T-helper 1 cell treated with Interleukin-12 subunit alpha and Interleukin-12 subunit beta and Interleukin-4 antibody, amounts not matched to agents 30 μg/mL and 1 μg/mL, for 36 hours (primary cell): ENCODE measurements at regions not wholly inside any gene's neighbourhood (a gene's known extent, or its start where the extent isn't known, plus 50 kb on each side); places are given as distances from the start of the nearest gene placed in this dataset.

Source experiments
- H3K27ac Mint-ChIP-seq: one replicate; pipeline ENCODE4 v1.8.0; 2021; ENCODE audit warnings: mild to moderate bottlenecking, mixed read lengths
- H3K27me3 Mint-ChIP-seq: one replicate; pipeline ENCODE4 v1.8.0; 2021; ENCODE audit warnings: low read depth, mixed read lengths
- H3K36me3 Mint-ChIP-seq: one replicate; pipeline ENCODE4 v1.8.0; 2021; ENCODE audit warnings: low read depth, mixed read lengths
- H3K4me1 Mint-ChIP-seq: one replicate; pipeline ENCODE4 v1.8.0; 2021; ENCODE audit warnings: low read depth, mixed read lengths
- H3K4me3 Mint-ChIP-seq: one replicate; pipeline ENCODE4 v1.8.0; 2021; ENCODE audit warnings: mild to moderate bottlenecking, moderate library complexity, mixed read lengths
- H3K9me3 Mint-ChIP-seq: one replicate; pipeline ENCODE4 v1.8.0; 2021; ENCODE audit warnings: mixed read lengths

DNA sequence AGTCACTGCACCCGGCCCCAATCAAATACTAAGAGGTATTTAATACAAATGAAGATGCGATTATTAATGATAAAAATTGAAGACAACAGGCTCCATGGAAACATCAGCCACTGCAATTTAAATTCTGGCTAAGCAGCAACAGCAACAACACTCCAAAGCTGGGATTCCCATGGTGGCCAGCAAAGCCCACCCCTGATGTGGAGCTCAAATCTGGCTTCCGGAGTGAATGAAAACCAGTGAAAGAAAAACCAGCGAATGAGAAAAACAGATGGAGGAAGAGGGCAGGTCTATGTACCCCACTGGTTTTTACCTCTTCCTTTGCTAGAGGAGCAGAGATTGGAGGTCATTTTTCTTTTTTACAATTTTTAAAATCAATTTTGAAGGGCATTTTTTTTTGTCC is 135.9 kb upstream of the PDE10A start:
- Mint-ChIP-seq H3K36me3 (no peaks in the 10 kb centered on the region), H3K27ac (no peak overlapping the region), H3K4me1 (no peaks in the 10 kb centered on the region)

GRCh38 chr6:165794179-165794601 is 131.1 kb upstream of the PDE10A start:
- Mint-ChIP-seq H3K4me3 (no peak overlapping the region), H3K36me3 (no peaks in the 10 kb centered on the region), H3K27me3 (no peaks in the 10 kb centered on the region), H3K9me3 (no peaks in the 10 kb centered on the region), H3K4me1 (no peaks in the 10 kb centered on the region), H3K27ac (no peak overlapping the region)

More for the DNA sequence above, 135.9 kb upstream of the PDE10A start:
- peaks cover 3% of the 10 kb centered on the region for H3K27me3 Mint-ChIP-seq
- no peaks in the 10 kb centered on the region for H3K9me3 Mint-ChIP-seq
- H3K4me3 Mint-ChIP-seq: no peak overlapping the region

DNA sequence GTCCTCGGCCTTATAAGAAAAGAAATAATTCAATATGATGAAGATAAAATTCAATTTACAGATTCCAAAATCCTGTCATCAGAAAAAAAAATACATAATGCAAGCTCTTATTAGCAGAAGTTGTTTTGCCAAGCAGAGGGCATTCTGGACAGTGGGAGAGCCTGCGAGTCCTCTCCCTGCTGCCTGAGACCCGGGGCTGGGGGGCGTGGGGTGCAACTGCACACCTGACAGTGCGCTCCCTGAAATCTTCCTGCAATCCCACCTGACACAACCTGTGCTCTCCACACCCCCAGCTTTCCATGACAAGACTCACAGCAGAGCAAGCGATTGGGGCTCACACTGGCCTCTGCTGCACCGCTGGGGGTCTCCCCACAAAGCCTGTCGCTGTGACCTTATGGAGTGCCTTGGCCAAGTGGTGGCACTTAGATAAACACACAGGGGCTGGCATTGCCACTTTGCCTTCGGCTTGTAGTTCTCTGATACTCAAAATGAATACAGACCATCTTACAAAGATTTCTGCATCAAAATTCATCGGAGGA is 130.3 kb upstream of the PDE10A start:
- Mint-ChIP-seq H3K27ac (no peak overlapping the region), H3K27me3 (no peaks in the 10 kb centered on the region), H3K36me3 (no peaks in the 10 kb centered on the region), H3K9me3 (no peaks in the 10 kb centered on the region), H3K4me1 (no peaks in the 10 kb centered on the region), H3K4me3 (no peak overlapping the region)

DNA sequence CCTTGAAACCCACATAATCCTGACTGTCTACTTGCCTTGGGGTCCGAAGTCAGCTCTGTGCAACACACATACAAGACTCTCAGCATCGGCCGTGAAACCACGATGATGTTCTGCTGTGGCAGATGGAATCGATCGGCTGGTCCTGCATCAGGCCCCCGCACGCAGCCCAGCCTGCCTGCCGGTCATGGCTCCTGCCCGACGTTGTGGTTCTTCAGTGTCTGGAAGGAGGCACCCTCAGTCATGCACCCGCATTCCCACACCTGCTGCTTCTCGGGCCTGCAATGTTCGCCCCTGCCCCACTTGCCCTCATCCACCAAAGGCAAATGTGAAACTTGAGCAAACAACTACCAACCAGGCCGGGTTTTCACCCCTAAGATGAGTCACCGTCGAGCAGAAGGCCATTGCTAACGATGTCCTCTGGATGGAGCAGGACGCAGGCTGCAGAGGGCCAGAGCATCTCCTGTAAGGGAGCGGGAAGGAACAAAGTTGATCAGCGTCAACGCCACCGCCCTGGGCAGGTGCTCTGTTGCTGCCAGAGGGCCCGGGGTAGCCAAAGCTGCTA is 128.9 kb upstream of the PDE10A start:
- Mint-ChIP-seq H3K27ac (no peak overlapping the region), H3K4me1 (no peaks in the 10 kb centered on the region), H3K9me3 (no peaks in the 10 kb centered on the region), H3K4me3 (no peak overlapping the region), H3K27me3 (no peaks in the 10 kb centered on the region), H3K36me3 (no peaks in the 10 kb centered on the region)

DNA sequence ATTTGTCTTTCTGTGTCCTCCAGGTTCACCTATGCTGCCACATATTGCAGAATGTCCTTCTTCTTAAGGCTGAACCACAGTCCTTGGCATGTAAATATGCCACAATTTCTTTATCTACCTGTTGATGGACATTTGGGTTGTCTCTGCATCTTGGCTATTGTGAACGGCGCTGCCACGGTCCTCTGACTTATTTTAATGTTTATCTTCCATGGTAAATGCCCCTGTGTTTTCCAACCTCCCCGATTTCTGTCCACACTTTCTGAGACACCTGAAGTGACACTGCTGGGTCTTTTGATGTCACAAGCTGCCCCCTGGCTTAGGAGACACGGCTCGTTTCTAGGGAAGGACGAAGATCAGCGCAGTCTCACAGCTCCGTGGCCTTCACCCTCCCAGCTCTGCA is 128.3 kb upstream of the PDE10A start:
- Mint-ChIP-seq H3K27ac (no peak overlapping the region), H3K4me1 (no peaks in the 10 kb centered on the region), H3K9me3 (no peaks in the 10 kb centered on the region), H3K36me3 (no peaks in the 10 kb centered on the region), H3K4me3 (no peak overlapping the region), H3K27me3 (no peaks in the 10 kb centered on the region)

- H3K27ac Mint-ChIP-seq: no peak overlapping the region
- H3K36me3 Mint-ChIP-seq: no peaks in the 10 kb centered on the region
- H3K4me1 Mint-ChIP-seq: no peaks in the 10 kb centered on the region
- H3K9me3 Mint-ChIP-seq: no peaks in the 10 kb centered on the region
- H3K27me3 Mint-ChIP-seq: no peaks in the 10 kb centered on the region
- no peak overlapping the region for H3K4me3 Mint-ChIP-seq
These were observed 119.8 kb upstream of the PDE10A start for GRCh38 chr6:165782812-165783211.

- no peaks in the 10 kb centered on the region for H3K36me3 Mint-ChIP-seq
- no peak overlapping the region for H3K4me3 Mint-ChIP-seq
- H3K9me3 Mint-ChIP-seq: no peaks in the 10 kb centered on the region
- no peaks in the 10 kb centered on the region for H3K27me3 Mint-ChIP-seq
- no peak overlapping the region for H3K27ac Mint-ChIP-seq
- H3K4me1 Mint-ChIP-seq: no peaks in the 10 kb centered on the region
These were observed 119.1 kb upstream of the PDE10A start for GRCh38 chr6:165782134-165782533.

- Mint-ChIP-seq H3K4me3 (no peak overlapping the region), H3K27ac (no peak overlapping the region), H3K4me1 (no peaks in the 10 kb centered on the region), H3K27me3 (peaks cover 9% of the 10 kb centered on the region), H3K9me3 (no peaks in the 10 kb centered on the region), H3K36me3 (no peaks in the 10 kb centered on the region)
These were observed 114.6 kb upstream of the PDE10A start for GRCh38 chr6:165777680-165778079.

DNA sequence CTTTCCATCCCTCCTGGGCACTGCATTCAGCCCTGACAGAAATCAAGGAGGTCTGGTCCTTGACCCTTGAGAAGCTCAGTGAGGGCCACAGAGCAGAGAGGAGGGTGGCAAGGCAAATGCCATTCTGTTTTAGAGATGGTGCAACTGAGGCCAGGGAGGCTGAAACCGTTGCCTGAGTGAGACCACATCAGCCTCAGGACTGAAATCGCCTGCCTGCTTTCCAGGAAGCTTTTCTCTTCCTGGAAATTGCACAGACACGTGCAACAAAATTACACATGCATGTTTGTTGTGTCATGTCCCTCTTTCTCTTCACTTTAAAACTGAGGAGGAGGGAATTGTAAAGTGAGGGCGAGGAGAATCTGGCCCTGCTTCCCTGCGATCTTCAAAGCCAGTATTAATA is 113.7 kb upstream of the PDE10A start:
- H3K4me3 Mint-ChIP-seq: no peak overlapping the region
- no peak overlapping the region for H3K27ac Mint-ChIP-seq
- no peaks in the 10 kb centered on the region for H3K36me3 Mint-ChIP-seq
- H3K4me1 Mint-ChIP-seq: no peaks in the 10 kb centered on the region
- H3K9me3 Mint-ChIP-seq: no peaks in the 10 kb centered on the region
- peaks cover 9% of the 10 kb centered on the region for H3K27me3 Mint-ChIP-seq

GRCh38 chr6:165775721-165776120 is 112.7 kb upstream of the PDE10A start:
- H3K9me3 Mint-ChIP-seq: no peaks in the 10 kb centered on the region
- H3K4me1 Mint-ChIP-seq: no peaks in the 10 kb centered on the region
- H3K4me3 Mint-ChIP-seq: no peak overlapping the region
- no peaks in the 10 kb centered on the region for H3K36me3 Mint-ChIP-seq
- no peak overlapping the region for H3K27ac Mint-ChIP-seq
- peaks cover 9% of the 10 kb centered on the region for H3K27me3 Mint-ChIP-seq

DNA sequence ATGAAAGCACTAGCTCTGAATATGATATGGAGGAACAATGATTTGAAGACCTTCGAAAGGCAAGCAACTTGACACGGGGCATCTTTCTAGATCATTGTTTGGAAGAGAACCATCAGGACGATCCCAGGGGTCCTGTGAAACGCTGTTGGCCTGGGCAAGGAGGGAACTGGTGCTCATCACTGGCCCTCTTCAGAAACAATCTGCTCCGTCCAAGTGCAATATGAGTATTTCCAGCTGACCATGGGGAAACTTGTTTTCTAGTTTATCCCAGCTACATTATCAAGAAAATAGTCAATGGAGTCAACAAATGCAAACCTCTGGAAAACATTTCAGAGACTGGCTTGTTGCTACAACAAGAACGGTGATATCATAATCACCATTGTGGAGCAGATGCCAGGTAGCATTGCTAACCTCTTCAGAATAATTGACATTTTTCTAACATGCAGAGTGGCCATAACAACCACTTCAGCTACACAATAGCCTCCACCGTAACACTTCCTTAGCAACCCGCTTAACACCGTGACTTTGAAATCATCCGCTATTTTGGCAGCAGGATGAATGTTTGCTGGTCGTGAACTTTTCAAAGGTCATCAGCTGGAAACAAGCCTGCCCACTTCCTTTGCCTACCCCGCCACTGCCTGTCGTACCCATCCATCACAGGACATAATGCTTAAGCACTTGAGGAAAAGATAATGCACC is 112.0 kb upstream of the PDE10A start:
- Mint-ChIP-seq H3K4me3 (no peak overlapping the region), H3K9me3 (no peaks in the 10 kb centered on the region), H3K36me3 (no peaks in the 10 kb centered on the region), H3K27me3 (peaks cover 9% of the 10 kb centered on the region), H3K4me1 (no peaks in the 10 kb centered on the region), H3K27ac (no peak overlapping the region)

GRCh38 chr6:165770397-165771082 is 107.5 kb upstream of the PDE10A start:
- Mint-ChIP-seq H3K27ac (no peak overlapping the region), H3K36me3 (no peaks in the 10 kb centered on the region), H3K4me3 (no peak overlapping the region), H3K9me3 (no peaks in the 10 kb centered on the region), H3K4me1 (no peaks in the 10 kb centered on the region), H3K27me3 (peaks cover 8% of the 10 kb centered on the region)

- H3K27ac Mint-ChIP-seq: no peak overlapping the region
- H3K4me1 Mint-ChIP-seq: no peaks in the 10 kb centered on the region
- H3K27me3 Mint-ChIP-seq: peaks cover 2% of the 10 kb centered on the region
- H3K9me3 Mint-ChIP-seq: no peaks in the 10 kb centered on the region
- H3K36me3 Mint-ChIP-seq: no peaks in the 10 kb centered on the region
- H3K4me3 Mint-ChIP-seq: no peak overlapping the region
These were observed 106.8 kb upstream of the PDE10A start for GRCh38 chr6:165769884-165770283.

- Mint-ChIP-seq H3K4me1 (no peaks in the 10 kb centered on the region), H3K9me3 (no peaks in the 10 kb centered on the region), H3K36me3 (no peaks in the 10 kb centered on the region), H3K4me3 (no peak overlapping the region), H3K27ac (no peak overlapping the region), H3K27me3 (no peaks in the 10 kb centered on the region)
These were observed 106.4 kb upstream of the PDE10A start for GRCh38 chr6:165769401-165769800.

GRCh38 chr6:165768961-165769360 is 105.9 kb upstream of the PDE10A start:
- Mint-ChIP-seq H3K27me3 (no peaks in the 10 kb centered on the region), H3K36me3 (no peaks in the 10 kb centered on the region), H3K4me3 (no peak overlapping the region), H3K27ac (no peak overlapping the region), H3K4me1 (no peaks in the 10 kb centered on the region), H3K9me3 (no peaks in the 10 kb centered on the region)
